ENCODE measurements at regions not wholly inside any gene's neighbourhood (a gene's known extent, or its start where the extent isn't known, plus 50 kb on each side); places are given as distances from the start of the nearest gene placed in this dataset.

- TF ChIP-seq EZH2 (IDR thresholded peaks at IDR 0.05) (no peak), POLR2AphosphoS5 (IDR thresholded peaks at IDR 0.05; ENCODE audit: borderline replicate concordance, low read depth, low read length) (no peak), FOXP2 (optimal IDR thresholded peaks at IDR 0.05; ENCODE audit: control extremely low read depth, extremely low read length, insufficient read depth) (no peak)
Measured at GRCh38 chr18:47490882-47491281, 239.4 kb upstream of the SKOR2 start.
